Karpas-422 (cell line): ENCODE measurements at regions not wholly inside any gene's neighbourhood (a gene's known extent, or its start where the extent isn't known, plus 50 kb on each side); places are given as distances from the start of the nearest gene placed in this dataset.
A peak's percentile ranks its signal among the peaks of the same experiment; 100 is the strongest.

Experiments used
- DNase-seq: peaks from one replicate; pipeline ENCODE4 v3.0.0-alpha.2; 2015
- H2AFZ ChIP-seq: fragments of 200-600 bp; sonication (generic); 2 replicates; pipeline ENCODE4 v1.6.1; 2014; ENCODE audit warnings: antibody characterized with exemption, low read length, mixed read lengths
- H3K27ac ChIP-seq: fragments of 200-600 bp; sonication (generic); 2 replicates; pipeline ENCODE4 v1.5.1; 2014; ENCODE audit warnings: mild to moderate bottlenecking, low read length, moderate library complexity
- H3K27me3 ChIP-seq: fragments of 200-600 bp; sonication (generic); 2 replicates; pipeline ENCODE4 v1.6.1; 2014; ENCODE audit warnings: low read length, mixed read lengths
- H3K36me3 ChIP-seq: fragments of 200-600 bp; sonication (generic); 2 replicates; pipeline ENCODE4 v1.6.1; 2014; ENCODE audit warnings: low read length, mixed read lengths; ENCODE audit not compliant: insufficient read depth
- H3K4me1 ChIP-seq: fragments of 200-600 bp; sonication (generic); 2 replicates; pipeline ENCODE4 v1.6.1; 2014; ENCODE audit warnings: mild to moderate bottlenecking, low read length, mixed read lengths
- H3K4me2 ChIP-seq: fragments of 200-600 bp; sonication (generic); 2 replicates; pipeline ENCODE4 v1.6.1; 2014; ENCODE audit warnings: low read length, low read depth, mild to moderate bottlenecking; ENCODE audit not compliant: poor library complexity, severe bottlenecking
- H3K4me3 ChIP-seq: fragments of 200-600 bp; sonication (generic); 2 replicates; pipeline ENCODE4 v1.5.1; 2014; ENCODE audit warnings: mild to moderate bottlenecking, antibody characterized with exemption, low read length, mixed read lengths
- H3K79me2 ChIP-seq: fragments of 200-600 bp; sonication (generic); 2 replicates; pipeline ENCODE4 v1.6.1; 2014; ENCODE audit warnings: mild to moderate bottlenecking, low read length, mixed read lengths
- H3K9ac ChIP-seq: fragments of 200-600 bp; sonication (generic); 2 replicates; pipeline ENCODE4 v1.6.0; 2014; ENCODE audit warnings: low read length
- H3K9me2 ChIP-seq: fragments of 200-600 bp; sonication (generic), shearing (Covaris generic); replicated peaks from 2 replicates; pipeline ENCODE4 v1.6.0; 2014; ENCODE audit warnings: mild to moderate bottlenecking, low read length, moderate library complexity; ENCODE audit not compliant: insufficient read depth
- H3K9me3 ChIP-seq: fragments of 300-700, 200-600 bp; sonication (generic); 2 replicates; pipeline ENCODE4 v1.6.1; 2014; ENCODE audit warnings: low read length, mixed read lengths
- H4K20me1 ChIP-seq: fragments of 200-600 bp; sonication (generic); 2 replicates; pipeline ENCODE4 v1.6.1; 2014; ENCODE audit warnings: mild to moderate bottlenecking, antibody characterized with exemption, low read length, low read depth; ENCODE audit not compliant: insufficient read depth

DNA sequence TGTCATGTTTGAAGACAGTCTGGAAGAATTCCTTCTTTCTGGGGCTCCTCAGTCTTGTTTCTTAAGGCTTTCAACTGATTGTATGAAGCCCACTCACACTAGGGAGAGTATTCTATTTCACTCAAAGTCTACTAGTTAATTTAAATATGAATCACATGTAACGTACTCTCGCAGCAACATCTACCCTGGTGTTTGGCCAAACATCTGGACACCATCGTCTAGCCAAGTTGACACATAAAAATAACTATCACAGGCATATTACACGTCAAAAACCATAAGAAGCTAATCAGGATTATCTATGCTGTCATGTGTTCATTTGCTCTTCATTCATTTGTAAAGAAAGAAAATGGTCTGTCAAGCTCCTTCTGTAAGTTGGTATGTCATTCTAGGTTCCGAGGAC lies 787.4 kb downstream of the KCNJ2 start:
- Histone ChIP-seq H3K9me3 (no peaks in the 10 kb centered on the region; the same call in 1 of the 2 replicates), H3K9me2 (no peaks in the 10 kb centered on the region), H3K4me3 (no peak overlapping the region), H3K9ac (no peak overlapping the region), H3K79me2 (no peaks in the 10 kb centered on the region), H3K36me3 (no peaks in the 10 kb centered on the region), H4K20me1 (no peaks in the 10 kb centered on the region), H3K4me1 (no peaks in the 10 kb centered on the region), H2AFZ (no peak overlapping the region), H3K4me2 (no peak overlapping the region), H3K27ac (no peak overlapping the region), H3K27me3 (no peaks in the 10 kb centered on the region)
- no peak for DNase-seq

DNA sequence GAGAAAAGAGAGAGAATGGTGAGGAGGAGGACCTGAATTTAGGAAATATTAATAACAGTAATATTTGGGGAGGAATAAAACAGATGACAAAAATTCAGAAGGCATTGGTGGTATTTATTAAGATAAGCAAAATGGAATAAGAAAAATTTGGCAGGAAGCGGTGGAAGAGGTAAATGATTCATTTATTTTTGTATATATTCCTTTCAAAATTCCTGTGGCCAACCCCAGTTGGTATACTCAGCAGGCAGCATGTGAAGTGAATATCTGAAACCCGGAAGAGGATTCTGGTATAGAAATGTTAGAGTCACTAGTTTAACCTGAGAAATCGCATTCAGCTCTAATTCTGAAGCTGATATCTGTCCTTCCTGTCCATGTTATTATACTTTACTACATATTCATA lies 792.0 kb downstream of the KCNJ2 start:
- H3K4me3 ChIP-seq: no peak overlapping the region
- H3K4me2 ChIP-seq: no peak overlapping the region
- H2AFZ ChIP-seq: no peak overlapping the region
- no peaks in the 10 kb centered on the region for H3K9me2 ChIP-seq
- H3K36me3 ChIP-seq: no peaks in the 10 kb centered on the region
- H3K27ac ChIP-seq: no peak overlapping the region
- H3K9ac ChIP-seq: no peak overlapping the region
- H3K9me3 ChIP-seq: peaks cover 4% of the 10 kb centered on the region
- no peaks in the 10 kb centered on the region for H3K79me2 ChIP-seq
- H4K20me1 ChIP-seq: no peaks in the 10 kb centered on the region
- H3K27me3 ChIP-seq: no peaks in the 10 kb centered on the region
- H3K4me1 ChIP-seq: no peaks in the 10 kb centered on the region
- DNase-seq: no peak

DNA sequence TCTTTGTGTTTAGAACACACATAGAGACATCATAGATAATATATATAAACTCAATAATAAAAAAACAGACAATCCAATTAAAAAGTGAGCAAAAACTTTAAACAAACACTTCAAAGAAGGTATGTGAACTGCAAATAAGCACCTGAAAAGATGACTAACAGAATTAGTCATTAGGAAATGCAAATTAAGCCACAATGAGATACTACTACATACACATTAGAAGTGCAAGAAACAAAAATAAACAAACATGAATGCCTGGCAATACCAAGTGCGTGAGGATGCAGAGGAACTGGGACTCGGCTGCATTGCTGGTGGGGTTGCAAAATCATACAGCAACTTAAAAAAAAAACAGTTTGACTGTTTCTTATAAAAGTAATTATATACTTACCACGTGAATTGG lies 799.0 kb downstream of the KCNJ2 start:
- Histone ChIP-seq H3K27me3 (no peaks in the 10 kb centered on the region), H3K9me3 (peaks cover 8% of the 10 kb centered on the region), H3K9ac (no peak overlapping the region), H4K20me1 (no peaks in the 10 kb centered on the region), H3K27ac (no peak overlapping the region), H3K79me2 (no peaks in the 10 kb centered on the region), H2AFZ (no peak overlapping the region), H3K36me3 (no peaks in the 10 kb centered on the region), H3K4me1 (no peaks in the 10 kb centered on the region), H3K4me3 (no peak overlapping the region), H3K9me2 (no peaks in the 10 kb centered on the region), H3K4me2 (no peak overlapping the region)
- DNase-seq: no peak

DNA sequence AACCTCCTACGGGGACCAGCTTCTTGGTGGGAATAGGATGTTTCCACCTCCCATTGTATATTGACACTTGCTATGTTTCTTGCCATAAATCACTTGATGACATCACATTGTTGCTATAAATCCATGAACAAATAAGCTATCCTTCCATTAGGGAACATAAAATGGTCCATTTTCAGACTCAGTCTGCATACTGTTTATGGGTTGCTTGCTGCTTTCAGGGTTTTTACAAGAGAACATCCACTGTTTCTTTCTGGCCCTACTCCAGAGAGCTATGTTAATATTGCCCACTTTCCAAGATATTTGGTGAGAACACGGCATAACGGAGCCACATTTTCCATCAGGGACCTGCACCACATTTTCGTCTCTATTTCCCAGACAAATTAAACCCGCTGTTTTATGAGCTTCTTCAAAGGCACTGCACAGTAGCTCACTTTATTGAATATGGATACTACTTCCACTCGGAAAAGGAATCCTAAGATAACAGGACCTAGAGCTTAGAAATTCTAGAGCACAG lies 800.2 kb downstream of the KCNJ2 start:
- no peaks in the 10 kb centered on the region for H3K27me3 ChIP-seq
- H3K9me3 ChIP-seq: peaks cover 8% of the 10 kb centered on the region
- no peaks in the 10 kb centered on the region for H3K9me2 ChIP-seq
- H3K9ac ChIP-seq: no peak overlapping the region
- no peak for DNase-seq
- no peak overlapping the region for H3K4me2 ChIP-seq
- no peaks in the 10 kb centered on the region for H3K4me1 ChIP-seq
- no peak overlapping the region for H3K4me3 ChIP-seq
- no peak overlapping the region for H2AFZ ChIP-seq
- no peaks in the 10 kb centered on the region for H4K20me1 ChIP-seq
- no peaks in the 10 kb centered on the region for H3K36me3 ChIP-seq
- no peaks in the 10 kb centered on the region for H3K79me2 ChIP-seq
- H3K27ac ChIP-seq: no peak overlapping the region

DNA sequence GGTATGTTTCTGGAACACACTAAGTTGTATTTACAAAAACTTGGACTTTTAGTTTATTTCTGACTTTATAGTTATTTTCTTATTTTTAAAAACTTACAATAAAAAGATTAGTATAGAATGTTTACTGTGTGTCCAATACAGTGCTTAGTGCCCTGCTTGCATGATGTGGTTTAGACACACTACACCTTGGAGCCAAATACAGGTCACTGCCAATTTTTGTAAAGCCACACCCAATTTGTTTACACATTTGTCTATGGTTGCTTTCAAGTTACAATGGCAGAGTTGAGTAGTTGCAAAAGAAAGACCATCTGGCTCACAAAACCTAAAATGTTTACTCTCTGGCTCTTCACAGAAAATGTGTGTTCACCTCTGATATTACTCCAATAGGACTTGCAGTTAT lies 807.1 kb downstream of the KCNJ2 start:
- H3K36me3 ChIP-seq: no peaks in the 10 kb centered on the region
- H3K9ac ChIP-seq: no peak overlapping the region
- no peaks in the 10 kb centered on the region for H3K27me3 ChIP-seq
- H3K79me2 ChIP-seq: no peaks in the 10 kb centered on the region
- DNase-seq: no peak
- H3K4me3 ChIP-seq: no peak overlapping the region
- H3K4me2 ChIP-seq: no peak overlapping the region
- no peak overlapping the region for H3K27ac ChIP-seq
- no peaks in the 10 kb centered on the region for H4K20me1 ChIP-seq
- no peaks in the 10 kb centered on the region for H3K9me2 ChIP-seq
- H3K9me3 ChIP-seq: no peaks in the 10 kb centered on the region
- no peak overlapping the region for H2AFZ ChIP-seq
- H3K4me1 ChIP-seq: no peaks in the 10 kb centered on the region

DNA sequence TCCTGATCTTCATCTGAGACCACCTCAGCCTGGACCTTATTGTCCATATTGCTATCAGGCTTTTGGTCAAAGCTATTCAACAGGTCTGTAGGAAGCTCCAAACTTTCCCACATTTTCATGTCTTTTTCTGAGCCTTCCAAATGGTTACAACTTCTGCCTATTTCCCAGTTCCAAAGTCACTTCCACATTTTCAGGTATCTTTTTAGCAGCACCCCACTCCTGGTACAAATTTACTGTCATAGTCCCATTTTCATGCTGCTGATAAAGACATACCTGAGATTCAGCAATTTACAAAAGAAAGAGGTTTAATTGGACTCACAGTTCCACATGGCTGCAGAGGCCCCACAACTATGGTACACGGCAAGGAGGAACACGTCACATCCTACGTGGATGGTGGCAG lies 815.5 kb downstream of the KCNJ2 start:
- Histone ChIP-seq H2AFZ (no peak overlapping the region), H3K9me2 (no peaks in the 10 kb centered on the region), H3K9ac (no peak overlapping the region), H3K36me3 (no peaks in the 10 kb centered on the region), H3K27ac (no peak overlapping the region), H3K27me3 (no peaks in the 10 kb centered on the region), H4K20me1 (no peaks in the 10 kb centered on the region), H3K79me2 (no peaks in the 10 kb centered on the region), H3K9me3 (peaks cover 9% of the 10 kb centered on the region), H3K4me2 (no peak overlapping the region), H3K4me1 (peaks cover 13% of the 10 kb centered on the region), H3K4me3 (no peak overlapping the region)
- no peak for DNase-seq

DNA sequence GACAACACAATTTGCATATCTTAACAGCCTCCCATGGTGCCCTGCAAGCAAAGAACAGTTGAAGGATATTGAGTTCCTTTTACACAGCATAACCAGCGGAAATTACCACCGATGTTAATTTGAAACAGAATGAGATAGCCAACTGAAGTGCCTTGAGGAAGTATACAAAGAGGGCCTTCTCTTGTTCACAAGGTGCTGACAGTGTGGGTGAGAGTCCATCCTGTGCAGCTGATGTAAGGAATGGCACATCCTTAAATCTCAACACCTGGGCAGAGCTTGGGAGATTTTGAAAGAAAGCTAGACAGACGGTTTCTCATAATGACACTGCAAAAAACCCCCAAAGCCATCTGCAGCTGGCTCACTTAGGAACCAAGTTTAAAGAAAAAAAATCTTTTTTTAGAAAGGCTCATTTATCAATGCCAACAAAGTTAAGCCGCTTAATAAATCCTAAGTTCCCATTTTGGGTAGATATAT lies 818.6 kb downstream of the KCNJ2 start:
- Histone ChIP-seq H4K20me1 (no peaks in the 10 kb centered on the region), H3K27ac (peak overlapping the region; percentile 55), H3K9me2 (no peaks in the 10 kb centered on the region), H3K36me3 (no peaks in the 10 kb centered on the region), H2AFZ (no peak overlapping the region), H3K27me3 (no peaks in the 10 kb centered on the region), H3K4me2 (peak overlapping the region; percentile 20), H3K9me3 (peaks cover 9% of the 10 kb centered on the region), H3K4me1 (peaks cover 13% of the 10 kb centered on the region), H3K9ac (no peak overlapping the region), H3K4me3 (no peak overlapping the region), H3K79me2 (no peaks in the 10 kb centered on the region)
- DNase-seq: peak; percentile 60

DNA sequence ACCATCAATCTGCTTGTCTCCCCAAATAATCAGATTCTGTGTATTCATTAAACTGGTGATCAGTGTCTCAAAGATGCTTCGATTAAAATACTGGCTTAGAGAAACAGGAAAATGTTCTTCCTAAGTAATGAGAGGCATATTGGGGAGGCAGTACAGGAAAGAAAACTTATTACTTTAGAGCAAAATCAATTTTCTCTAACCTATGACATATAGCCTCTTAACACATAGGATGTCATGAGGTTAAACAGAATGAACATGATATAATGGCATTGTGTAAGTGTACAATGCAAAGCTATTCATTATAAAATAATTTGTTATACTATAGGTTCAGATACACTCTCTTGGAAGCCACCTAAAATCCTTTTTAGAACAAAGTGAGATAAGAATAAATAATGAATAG lies 819.3 kb downstream of the KCNJ2 start:
- DNase-seq: no peak

DNA sequence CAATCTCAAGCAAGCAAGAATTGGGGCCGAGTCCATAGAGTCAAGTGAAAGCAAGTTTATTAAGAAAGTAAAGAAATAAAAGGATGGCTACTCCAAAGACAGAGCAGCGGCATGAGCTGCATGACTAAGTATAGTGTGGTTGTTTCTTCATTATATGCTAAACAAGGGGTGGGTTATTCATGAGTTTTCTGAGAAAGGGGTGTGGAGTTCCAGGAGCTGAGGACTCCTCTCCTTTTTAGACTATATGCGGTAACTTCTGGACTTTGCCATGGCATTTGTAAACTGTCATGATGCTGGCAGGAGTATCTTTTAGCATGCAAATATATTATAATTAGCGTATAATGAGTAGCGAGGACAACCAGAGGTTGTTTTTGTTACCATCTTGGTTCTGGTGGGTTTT lies 819.9 kb downstream of the KCNJ2 start:
- no peak overlapping the region for H3K4me3 ChIP-seq
- no peaks in the 10 kb centered on the region for H3K36me3 ChIP-seq
- no peaks in the 10 kb centered on the region for H3K9me2 ChIP-seq
- H3K79me2 ChIP-seq: no peaks in the 10 kb centered on the region
- no peak overlapping the region for H3K9ac ChIP-seq
- H3K9me3 ChIP-seq: peaks cover 9% of the 10 kb centered on the region
- H2AFZ ChIP-seq: no peak overlapping the region
- H3K4me2 ChIP-seq: no peak overlapping the region
- H3K4me1 ChIP-seq: peaks cover 13% of the 10 kb centered on the region
- no peaks in the 10 kb centered on the region for H4K20me1 ChIP-seq
- DNase-seq: no peak
- no peak overlapping the region for H3K27ac ChIP-seq
- H3K27me3 ChIP-seq: no peaks in the 10 kb centered on the region

More for the DNA sequence above, 819.3 kb downstream of the KCNJ2 start:
- H3K4me3 ChIP-seq: no peak overlapping the region
- H3K79me2 ChIP-seq: no peaks in the 10 kb centered on the region
- H4K20me1 ChIP-seq: no peaks in the 10 kb centered on the region
- no peaks in the 10 kb centered on the region for H3K27me3 ChIP-seq
- no peaks in the 10 kb centered on the region for H3K9me2 ChIP-seq
- H2AFZ ChIP-seq: no peak overlapping the region
- H3K9me3 ChIP-seq: peaks cover 9% of the 10 kb centered on the region
- H3K4me2 ChIP-seq: peak overlapping the region; percentile 20
- no peaks in the 10 kb centered on the region for H3K36me3 ChIP-seq
- no peak overlapping the region for H3K9ac ChIP-seq
- no peak overlapping the region; the same call in 1 of the 2 replicates for H3K27ac ChIP-seq
- peaks cover 13% of the 10 kb centered on the region for H3K4me1 ChIP-seq
